ENCODE measurements at regions not wholly inside any gene's neighbourhood (a gene's known extent, or its start where the extent isn't known, plus 50 kb on each side); places are given as distances from the start of the nearest gene placed in this dataset.

DNA sequence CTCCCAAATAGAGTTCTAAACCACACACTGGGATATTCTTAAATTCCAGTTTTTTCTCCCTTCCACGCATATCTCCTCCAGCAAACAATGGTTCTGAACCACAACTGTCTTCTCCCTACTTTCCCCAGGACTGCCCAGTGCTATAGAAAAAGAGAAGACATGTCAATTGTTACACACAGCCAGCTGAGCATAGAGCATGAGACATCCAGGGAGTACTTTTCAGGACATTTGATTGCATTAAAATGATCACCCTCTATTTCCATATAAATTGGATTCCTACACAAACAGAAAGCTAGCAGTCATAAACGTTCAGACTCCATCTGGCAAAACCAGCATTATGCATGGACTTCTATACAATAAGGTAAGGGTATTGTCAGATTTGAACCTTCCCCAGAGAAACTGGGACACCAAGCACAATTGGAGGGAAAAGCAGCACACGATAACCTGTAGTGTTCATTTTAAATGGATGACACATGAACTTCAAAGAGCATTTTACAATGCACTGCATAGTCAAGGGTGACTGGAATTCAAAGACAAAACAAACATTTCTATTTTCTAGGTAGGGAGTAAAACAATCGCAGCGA is 93.1 kb upstream of the HEY2 start:
- Histone ChIP-seq H3K36me3 (no peaks in the 10 kb centered on the region), H3K4me3 (no peak overlapping the region), H3K27ac (no peak overlapping the region), H3K4me1 (no peaks in the 10 kb centered on the region), H3K9me3 (no peaks in the 10 kb centered on the region), H3K27me3 (no peaks in the 10 kb centered on the region)
- intact Hi-C loops (cut with DNase I): no loop called here
- TF ChIP-seq, protein P1, sequence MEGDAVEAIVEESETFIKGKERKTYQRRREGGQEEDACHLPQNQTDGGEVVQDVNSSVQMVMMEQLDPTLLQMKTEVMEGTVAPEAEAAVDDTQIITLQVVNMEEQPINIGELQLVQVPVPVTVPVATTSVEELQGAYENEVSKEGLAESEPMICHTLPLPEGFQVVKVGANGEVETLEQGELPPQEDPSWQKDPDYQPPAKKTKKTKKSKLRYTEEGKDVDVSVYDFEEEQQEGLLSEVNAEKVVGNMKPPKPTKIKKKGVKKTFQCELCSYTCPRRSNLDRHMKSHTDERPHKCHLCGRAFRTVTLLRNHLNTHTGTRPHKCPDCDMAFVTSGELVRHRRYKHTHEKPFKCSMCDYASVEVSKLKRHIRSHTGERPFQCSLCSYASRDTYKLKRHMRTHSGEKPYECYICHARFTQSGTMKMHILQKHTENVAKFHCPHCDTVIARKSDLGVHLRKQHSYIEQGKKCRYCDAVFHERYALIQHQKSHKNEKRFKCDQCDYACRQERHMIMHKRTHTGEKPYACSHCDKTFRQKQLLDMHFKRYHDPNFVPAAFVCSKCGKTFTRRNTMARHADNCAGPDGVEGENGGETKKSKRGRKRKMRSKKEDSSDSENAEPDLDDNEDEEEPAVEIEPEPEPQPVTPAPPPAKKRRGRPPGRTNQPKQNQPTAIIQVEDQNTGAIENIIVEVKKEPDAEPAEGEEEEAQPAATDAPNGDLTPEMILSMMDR (IDR thresholded peaks at IDR 0.05): no peak
- TF ChIP-seq POLR2A (IDR thresholded peaks at IDR 0.05): no peak
- TF ChIP-seq POLR2AphosphoS5 (IDR thresholded peaks at IDR 0.05; ENCODE audit: insufficient read depth in 1 of 2, low read depth in 1 of 2): no peak
- no peak for DNase-seq (ENCODE audit: extremely low spot score in 2 of 2)

DNA sequence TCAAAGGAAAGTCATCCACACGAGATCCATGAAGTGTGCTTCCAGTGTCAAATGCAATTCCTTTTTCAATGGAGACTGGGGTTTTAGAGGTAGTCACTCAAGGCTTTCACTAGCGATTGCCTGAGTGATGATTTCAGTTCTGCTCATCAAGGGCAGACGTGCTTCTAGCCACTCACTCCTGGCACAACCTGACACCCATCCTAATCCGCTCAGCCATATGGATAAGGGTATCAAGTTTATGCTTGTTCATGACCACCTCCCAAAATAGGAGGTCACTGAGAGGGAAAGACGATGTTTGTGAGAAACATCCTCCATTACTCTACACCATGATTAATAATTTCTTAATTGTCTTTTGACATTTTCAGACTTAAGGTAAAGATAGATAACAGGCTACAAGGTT is 91.3 kb upstream of the HEY2 start:
- H3K9me3 ChIP-seq: no peaks in the 10 kb centered on the region

DNA sequence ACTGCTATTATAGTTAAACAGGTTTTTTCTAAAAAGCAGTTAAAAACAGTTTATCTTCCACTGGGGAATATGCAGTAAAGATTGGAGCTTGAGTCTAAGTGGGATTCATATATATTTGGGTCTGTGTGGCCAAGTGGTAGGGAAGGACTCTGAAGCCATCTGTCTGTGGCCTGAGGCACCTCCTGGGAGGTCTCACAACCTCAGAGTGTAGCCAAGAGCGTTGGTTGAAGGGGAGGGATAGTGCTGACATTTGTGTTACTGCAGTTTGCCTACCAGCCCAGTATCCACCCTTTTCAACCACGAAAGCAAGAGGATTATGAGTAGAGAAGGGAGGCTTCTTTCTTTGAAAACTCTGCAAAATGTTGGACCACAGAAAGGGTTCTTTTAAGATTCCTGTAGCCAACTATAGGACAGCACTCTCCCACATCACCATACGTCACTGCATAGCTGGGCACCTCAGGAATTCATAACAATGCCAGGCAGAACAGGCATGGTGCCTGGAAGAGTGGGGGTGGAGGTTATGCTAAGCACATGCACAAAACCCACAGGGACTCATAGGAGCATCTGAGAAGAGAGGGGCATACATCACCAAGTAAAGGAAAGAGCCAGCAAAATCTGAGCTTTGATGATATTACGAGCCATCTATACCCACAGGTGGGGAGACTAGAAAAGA is 90.5 kb upstream of the HEY2 start:
- H3K9me3 ChIP-seq: no peaks in the 10 kb centered on the region
- TF ChIP-seq POLR2AphosphoS5 (IDR thresholded peaks at IDR 0.05; ENCODE audit: insufficient read depth in 1 of 2, low read depth in 1 of 2): no peak
- TF ChIP-seq, protein P1 (IDR thresholded peaks at IDR 0.05): no peak
- no peak for TF ChIP-seq POLR2A (IDR thresholded peaks at IDR 0.05)
- intact Hi-C loops (cut with DNase I): no loop called here
- H3K4me1 ChIP-seq: no peaks in the 10 kb centered on the region
- H3K27ac ChIP-seq: no peak overlapping the region
- DNase-seq (ENCODE audit: extremely low spot score in 2 of 2): no peak
- H3K27me3 ChIP-seq: no peaks in the 10 kb centered on the region
- no peak overlapping the region for H3K4me3 ChIP-seq
- H3K36me3 ChIP-seq: no peaks in the 10 kb centered on the region

More for the DNA sequence above, 91.3 kb upstream of the HEY2 start:
- Histone ChIP-seq H3K27ac (no peak overlapping the region), H3K4me1 (no peaks in the 10 kb centered on the region), H3K36me3 (no peaks in the 10 kb centered on the region), H3K4me3 (no peak overlapping the region), H3K27me3 (no peaks in the 10 kb centered on the region)
- DNase-seq (ENCODE audit: extremely low spot score in 2 of 2): no peak
- intact Hi-C loops (cut with DNase I): no loop called here
- no peak for TF ChIP-seq POLR2AphosphoS5 (IDR thresholded peaks at IDR 0.05; ENCODE audit: insufficient read depth in 1 of 2, low read depth in 1 of 2)
- TF ChIP-seq, protein P1 (IDR thresholded peaks at IDR 0.05): no peak
- TF ChIP-seq POLR2A (IDR thresholded peaks at IDR 0.05): no peak

DNA sequence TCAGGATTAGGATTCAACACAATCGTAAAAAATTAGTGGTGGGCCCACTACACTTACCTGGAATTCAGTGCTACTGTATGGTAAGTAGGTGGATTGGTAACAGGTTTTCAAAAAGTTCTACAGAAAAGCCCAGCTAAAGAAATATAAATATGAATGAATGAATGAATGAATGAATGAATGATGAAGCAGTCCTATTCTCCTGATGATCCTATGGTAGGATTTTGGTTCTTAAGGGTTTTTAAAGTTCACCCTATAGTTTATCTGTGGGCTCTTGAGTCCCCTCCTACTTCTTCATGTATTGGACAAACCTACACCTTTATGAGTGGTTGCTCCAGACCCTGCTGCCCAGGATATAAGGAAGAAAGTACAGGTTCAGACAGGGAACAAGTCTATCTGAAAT is 89.5 kb upstream of the HEY2 start:
- TF ChIP-seq, protein P1 (IDR thresholded peaks at IDR 0.05): no peak
- TF ChIP-seq POLR2A (IDR thresholded peaks at IDR 0.05): no peak
- intact Hi-C loops (cut with DNase I): no loop called here
- Histone ChIP-seq H3K36me3 (no peaks in the 10 kb centered on the region), H3K9me3 (no peaks in the 10 kb centered on the region), H3K27me3 (no peaks in the 10 kb centered on the region), H3K4me3 (no peak overlapping the region), H3K4me1 (no peaks in the 10 kb centered on the region), H3K27ac (no peak overlapping the region)
- no peak for DNase-seq (ENCODE audit: extremely low spot score in 2 of 2)

DNA sequence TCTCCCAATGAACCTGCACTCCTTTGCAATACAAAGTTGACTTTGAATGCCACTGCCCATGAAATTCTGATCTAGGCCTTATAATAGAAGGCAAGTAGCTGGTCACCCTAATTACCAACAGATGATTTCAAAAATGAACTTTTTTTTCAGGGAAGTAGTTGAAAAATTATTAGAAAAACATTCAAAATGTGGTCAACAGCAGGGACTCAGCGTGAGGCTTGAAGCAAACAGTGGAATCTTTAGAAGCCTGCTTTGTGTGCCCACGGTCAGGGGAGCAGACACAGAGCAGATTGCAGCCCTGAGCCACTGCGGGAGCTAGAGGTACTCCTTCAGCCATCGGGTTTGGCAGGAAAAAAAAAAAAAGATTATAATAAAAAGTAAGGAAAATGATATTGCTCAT is 87.1 kb upstream of the HEY2 start:
- Histone ChIP-seq H3K36me3 (no peaks in the 10 kb centered on the region), H3K27me3 (no peaks in the 10 kb centered on the region), H3K27ac (no peak overlapping the region), H3K4me3 (no peak overlapping the region), H3K4me1 (no peaks in the 10 kb centered on the region), H3K9me3 (no peaks in the 10 kb centered on the region)
- no peak for DNase-seq (ENCODE audit: extremely low spot score in 2 of 2)
- intact Hi-C loops (cut with DNase I): no loop called here
- no peak for TF ChIP-seq POLR2AphosphoS5 (IDR thresholded peaks at IDR 0.05; ENCODE audit: insufficient read depth in 1 of 2, low read depth in 1 of 2)
- no peak for TF ChIP-seq POLR2A (IDR thresholded peaks at IDR 0.05)
- TF ChIP-seq, protein P1 (IDR thresholded peaks at IDR 0.05): no peak

All from vagina (tissue), 2 donors.